HG03095 (cell line): ENCODE measurements at regions not wholly inside any gene's neighbourhood (a gene's known extent, or its start where the extent isn't known, plus 50 kb on each side); places are given as distances from the start of the nearest gene placed in this dataset.

Experiments
- ATAC-seq: cut with Tn5 transposase; IDR thresholded peaks from one replicate; pipeline ENCODE4 v1.9.1; 2021; ENCODE audit warnings: moderate library complexity; ENCODE audit not compliant: unreplicated experiment

- no peak for ATAC-seq
Measured at GRCh38 chr4:1543561-1543960, 137.3 kb upstream of the NKX1-1 start.

GRCh38 chr4:1542516-1543320 is 136.5 kb upstream of the NKX1-1 start:
- ATAC-seq = no peak

GRCh38 chr4:1542226-1542490 is 135.9 kb upstream of the NKX1-1 start:
- ATAC-seq = no peak

- no peak for ATAC-seq
Measured at GRCh38 chr4:1541449-1542225, 135.4 kb upstream of the NKX1-1 start.

GRCh38 chr4:1540601-1541375 is 134.5 kb upstream of the NKX1-1 start:
- ATAC-seq = no peak

GRCh38 chr4:1539859-1540600 is 133.8 kb upstream of the NKX1-1 start:
- ATAC-seq = no peak

GRCh38 chr4:1538941-1539772 is 132.9 kb upstream of the NKX1-1 start:
- no peak for ATAC-seq

- ATAC-seq = no peak
Measured at GRCh38 chr4:1538096-1538410, 131.8 kb upstream of the NKX1-1 start.

- ATAC-seq = no peak
Measured at GRCh38 chr4:1537410-1538095, 131.3 kb upstream of the NKX1-1 start.

GRCh38 chr4:1536579-1537409 is 130.6 kb upstream of the NKX1-1 start:
- no peak for ATAC-seq

GRCh38 chr4:1535926-1536578 is 129.8 kb upstream of the NKX1-1 start:
- no peak for ATAC-seq

GRCh38 chr4:1534876-1535526 is 128.8 kb upstream of the NKX1-1 start:
- no peak for ATAC-seq

- no peak for ATAC-seq
Measured at GRCh38 chr4:1534095-1534872, 128.0 kb upstream of the NKX1-1 start.

GRCh38 chr4:1533501-1534064 is 127.3 kb upstream of the NKX1-1 start:
- no peak for ATAC-seq

- ATAC-seq = no peak
Measured at GRCh38 chr4:1532549-1533395, 126.5 kb upstream of the NKX1-1 start.
